Calu3 (cell line): ENCODE measurements at regions not wholly inside any gene's neighbourhood (a gene's known extent, or its start where the extent isn't known, plus 50 kb on each side); places are given as distances from the start of the nearest gene placed in this dataset.

Source experiments
- BruUV-seq: library from RNA; stranded (reverse); fragments of 400-500 nt; replicated peaks from 2 replicates; lab custom pipeline; 2021; lab: Mats Ljungman, UMichigan
- CTCF ChIA-PET: fragments of 300-600 bp; sonication (Branson Sonifier 250); formaldehyde crosslinking; loops from one replicate; lab custom pipeline; 2022; ENCODE audit warnings: antibody characterized with exemption; lab: Charles Lee
- DNase-seq: peaks from one replicate; pipeline ENCODE4 v3.0.0; 2022
- H3K27ac Mint-ChIP-seq: one replicate; pipeline ENCODE4 v1.8.0; 2022; ENCODE audit warnings: mixed read lengths; ENCODE audit not compliant: unreplicated experiment
- H3K27me3 Mint-ChIP-seq: one replicate; pipeline ENCODE4 v1.8.0; 2022; ENCODE audit warnings: mixed read lengths; ENCODE audit not compliant: unreplicated experiment
- H3K36me3 Mint-ChIP-seq: one replicate; pipeline ENCODE4 v1.8.0; 2022; ENCODE audit warnings: mild to moderate bottlenecking, moderate library complexity, mixed read lengths; ENCODE audit not compliant: insufficient read depth, unreplicated experiment
- H3K4me1 Mint-ChIP-seq: one replicate; pipeline ENCODE4 v1.8.0; 2022; ENCODE audit warnings: mild to moderate bottlenecking, low read depth, mixed read lengths; ENCODE audit not compliant: unreplicated experiment
- H3K4me3 Mint-ChIP-seq: one replicate; pipeline ENCODE4 v1.8.0; 2022; ENCODE audit warnings: mild to moderate bottlenecking, low read depth, moderate library complexity, mixed read lengths; ENCODE audit not compliant: unreplicated experiment
- H3K9me3 Mint-ChIP-seq: one replicate; pipeline ENCODE4 v1.8.0; 2022; ENCODE audit warnings: low read depth, mixed read lengths; ENCODE audit not compliant: unreplicated experiment
- intact Hi-C: fragments of 100-400 bp; cut with micrococcal nuclease; formaldehyde crosslinking; loops from one replicate; pipeline ENCODE4 v1.10.0; 2022; ENCODE audit not compliant: unreplicated experiment
- TF ChIP-seq, protein P1 (sequence below): fragments of 200-600 bp; IDR thresholded peaks from one replicate; pipeline ENCODE4 v1.8.0; 2022; ENCODE audit warnings: antibody characterized with exemption; ENCODE audit not compliant: unreplicated experiment

DNA sequence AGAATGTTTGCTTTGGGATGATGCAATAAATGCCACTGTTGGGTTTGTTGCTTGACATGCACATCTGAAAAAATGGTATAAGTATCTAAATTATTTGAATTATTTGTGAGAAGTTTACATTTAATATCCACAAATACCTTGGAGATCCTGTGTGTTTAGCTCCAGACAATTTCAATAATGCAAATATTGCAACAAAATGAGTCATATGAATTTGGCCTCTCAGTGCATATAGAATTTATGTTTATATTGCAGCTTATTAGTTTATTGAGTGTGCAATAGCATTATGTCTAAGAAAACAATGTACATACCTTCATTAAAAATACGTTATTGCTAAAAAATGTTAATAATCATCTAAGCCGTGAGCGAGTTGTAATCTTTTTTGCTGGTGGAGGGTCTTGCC is 153.3 kb downstream of the FSCB start:
- CTCF ChIA-PET: interaction anchor here (0.7 kb wide), 1 partner anchor 619 kb away, joined by 3 read pairs; no protein-coding TSS in a partner anchor
- no peak overlapping the region for H3K4me3 Mint-ChIP-seq
- intact Hi-C loops: no loop called here
- TF ChIP-seq, protein P1, sequence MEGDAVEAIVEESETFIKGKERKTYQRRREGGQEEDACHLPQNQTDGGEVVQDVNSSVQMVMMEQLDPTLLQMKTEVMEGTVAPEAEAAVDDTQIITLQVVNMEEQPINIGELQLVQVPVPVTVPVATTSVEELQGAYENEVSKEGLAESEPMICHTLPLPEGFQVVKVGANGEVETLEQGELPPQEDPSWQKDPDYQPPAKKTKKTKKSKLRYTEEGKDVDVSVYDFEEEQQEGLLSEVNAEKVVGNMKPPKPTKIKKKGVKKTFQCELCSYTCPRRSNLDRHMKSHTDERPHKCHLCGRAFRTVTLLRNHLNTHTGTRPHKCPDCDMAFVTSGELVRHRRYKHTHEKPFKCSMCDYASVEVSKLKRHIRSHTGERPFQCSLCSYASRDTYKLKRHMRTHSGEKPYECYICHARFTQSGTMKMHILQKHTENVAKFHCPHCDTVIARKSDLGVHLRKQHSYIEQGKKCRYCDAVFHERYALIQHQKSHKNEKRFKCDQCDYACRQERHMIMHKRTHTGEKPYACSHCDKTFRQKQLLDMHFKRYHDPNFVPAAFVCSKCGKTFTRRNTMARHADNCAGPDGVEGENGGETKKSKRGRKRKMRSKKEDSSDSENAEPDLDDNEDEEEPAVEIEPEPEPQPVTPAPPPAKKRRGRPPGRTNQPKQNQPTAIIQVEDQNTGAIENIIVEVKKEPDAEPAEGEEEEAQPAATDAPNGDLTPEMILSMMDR: no peak
- H3K4me1 Mint-ChIP-seq: no peaks in the 10 kb centered on the region
- DNase-seq: no peak
- H3K9me3 Mint-ChIP-seq: peaks cover 16% of the 10 kb centered on the region
- no peaks in the 10 kb centered on the region for H3K36me3 Mint-ChIP-seq
- BruUV-seq: no TSS peak
- no peak overlapping the region for H3K27ac Mint-ChIP-seq
- no peaks in the 10 kb centered on the region for H3K27me3 Mint-ChIP-seq

DNA sequence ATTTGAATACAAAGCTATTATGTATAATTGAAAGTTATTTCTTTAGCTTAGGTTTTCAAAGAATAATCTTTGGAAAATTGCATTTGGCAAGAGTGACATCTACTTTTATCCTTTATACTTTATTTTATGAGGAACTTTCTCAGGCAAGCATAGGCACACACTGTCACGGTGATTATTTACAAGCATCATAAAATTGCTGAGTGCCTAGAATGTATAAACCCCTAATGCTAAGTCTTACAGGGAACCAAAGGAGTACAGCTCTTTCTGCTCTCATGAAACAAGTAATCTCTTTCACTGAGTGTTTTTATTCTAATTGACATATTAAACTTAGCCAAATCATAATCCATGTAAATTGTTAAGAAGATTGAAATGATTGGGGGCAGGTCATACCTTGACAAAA is 154.9 kb downstream of the FSCB start:
- no peak overlapping the region for H3K27ac Mint-ChIP-seq
- no peak overlapping the region for H3K4me3 Mint-ChIP-seq
- intact Hi-C loops: no loop called here
- H3K9me3 Mint-ChIP-seq: peaks cover 10% of the 10 kb centered on the region
- CTCF ChIA-PET: no interaction called here
- TF ChIP-seq, protein P1: no peak
- BruUV-seq: no TSS peak
- H3K4me1 Mint-ChIP-seq: no peaks in the 10 kb centered on the region
- no peaks in the 10 kb centered on the region for H3K27me3 Mint-ChIP-seq
- no peak for DNase-seq
- no peaks in the 10 kb centered on the region for H3K36me3 Mint-ChIP-seq

DNA sequence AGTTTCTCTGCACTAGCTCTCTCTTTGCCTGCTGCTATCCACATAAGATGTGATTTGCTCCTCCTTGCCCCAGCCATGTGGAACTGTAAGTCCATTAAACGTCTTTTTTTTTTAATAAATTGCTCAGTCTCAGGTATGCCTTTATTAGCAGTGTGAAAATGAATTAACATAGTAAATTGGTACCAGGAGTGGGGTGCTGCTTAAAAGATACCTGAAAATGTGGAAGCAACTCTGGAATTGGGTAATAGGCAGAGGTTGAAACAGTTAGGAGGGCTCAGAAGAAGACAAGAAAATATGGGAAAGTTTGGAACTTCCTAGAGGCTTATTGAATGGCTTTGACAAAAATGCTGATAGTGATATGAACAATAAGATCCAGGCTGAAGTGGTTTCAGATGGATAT is 159.8 kb downstream of the FSCB start:
- intact Hi-C loops: no loop called here
- no TSS peak for BruUV-seq
- H3K4me1 Mint-ChIP-seq: no peaks in the 10 kb centered on the region

DNA sequence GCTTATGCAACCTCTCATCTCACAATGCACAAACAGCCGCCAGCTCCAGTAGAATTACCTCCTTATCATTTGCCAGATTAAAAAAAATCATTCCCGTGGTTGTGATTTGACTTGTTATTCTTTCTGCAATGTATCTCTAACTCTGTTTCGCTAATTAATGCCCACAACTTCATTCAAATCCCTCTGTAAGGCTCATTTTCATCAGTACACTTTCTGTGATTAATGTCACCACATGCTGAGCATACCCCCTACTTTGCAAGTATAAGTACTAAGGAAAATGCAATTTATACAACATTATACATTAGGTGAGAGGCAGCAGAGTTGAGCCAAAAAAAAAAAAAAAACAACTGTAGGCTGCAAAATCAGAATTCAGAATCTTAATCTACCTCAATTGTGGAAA is 166.0 kb downstream of the FSCB start:
- Mint-ChIP-seq H3K36me3 (no peaks in the 10 kb centered on the region), H3K27ac (no peak overlapping the region), H3K9me3 (peaks cover 10% of the 10 kb centered on the region), H3K27me3 (no peaks in the 10 kb centered on the region), H3K4me1 (no peaks in the 10 kb centered on the region), H3K4me3 (no peak overlapping the region)
- no TSS peak for BruUV-seq
- CTCF ChIA-PET: no interaction called here
- intact Hi-C loops: no loop called here
- no peak for DNase-seq
- TF ChIP-seq, protein P1: no peak

More for the DNA sequence above, 159.8 kb downstream of the FSCB start:
- no peak overlapping the region for H3K27ac Mint-ChIP-seq
- H3K27me3 Mint-ChIP-seq: no peaks in the 10 kb centered on the region
- TF ChIP-seq, protein P1: no peak
- CTCF ChIA-PET: no interaction called here
- no peaks in the 10 kb centered on the region for H3K36me3 Mint-ChIP-seq
- H3K4me3 Mint-ChIP-seq: no peak overlapping the region
- DNase-seq: no peak
- peaks cover 8% of the 10 kb centered on the region for H3K9me3 Mint-ChIP-seq
